Upper lobe of right lung (tissue), 1 donor: ENCODE measurements at regions not wholly inside any gene's neighbourhood (a gene's known extent, or its start where the extent isn't known, plus 50 kb on each side); places are given as distances from the start of the nearest gene placed in this dataset.

Experiments used
- ATAC-seq: fragments of 200-7000 bp; cut with Tn5 transposase; one replicate; pipeline ENCODE4 v1.9.1; 2020; ENCODE audit warnings: mild to moderate bottlenecking, moderate library complexity
- DNase-seq: peaks from one replicate; pipeline ENCODE4 v3.0.0-alpha.2; 2020
- H3K27ac ChIP-seq: fragments of 200-600 bp; one replicate; pipeline ENCODE4 v1.8.0; 2022
- H3K27me3 ChIP-seq: fragments of 200-600 bp; one replicate; pipeline ENCODE4 v1.8.0; 2022; ENCODE audit warnings: mild to moderate bottlenecking
- H3K36me3 ChIP-seq: fragments of 200-600 bp; one replicate; pipeline ENCODE4 v1.8.0; 2022
- H3K4me1 ChIP-seq: fragments of 200-600 bp; one replicate; pipeline ENCODE4 v1.8.0; 2022
- H3K4me3 ChIP-seq: fragments of 200-600 bp; one replicate; pipeline ENCODE4 v1.8.0; 2022; ENCODE audit warnings: mild to moderate bottlenecking
- H3K9me3 ChIP-seq: fragments of 200-600 bp; one replicate; pipeline ENCODE4 v1.8.0; 2022
- CTCF ChIP-seq: fragments of 200-600 bp; IDR thresholded peaks from one replicate; pipeline ENCODE4 v1.8.0; 2022; ENCODE audit warnings: antibody characterized with exemption
- intact Hi-C: fragments of 100-400 bp; cut with DNase I; formaldehyde crosslinking; loops from one replicate; pipeline ENCODE4 v1.11.0; 2022
- donor health status: DM: no; HTN: yes; CAD: no; lungs with severe emphysema.

GRCh38 chr2:107025291-107025857, 139.4 kb upstream of the ST6GAL2 start:
- H3K4me3 ChIP-seq = no peak overlapping the region
- H3K4me1 ChIP-seq = no peaks in the 10 kb centered on the region
- DNase-seq (no peak), ATAC-seq (no peak)
- TF ChIP-seq CTCF = no peak
- H3K27me3 ChIP-seq = no peaks in the 10 kb centered on the region
- H3K36me3 ChIP-seq = no peaks in the 10 kb centered on the region
- intact Hi-C loops = no loop called here
- H3K27ac ChIP-seq = no peak overlapping the region
- H3K9me3 ChIP-seq = no peaks in the 10 kb centered on the region

GRCh38 chr2:107025869-107026380, 140.0 kb upstream of the ST6GAL2 start:
- Histone ChIP-seq H3K36me3 (no peaks in the 10 kb centered on the region), H3K4me3 (no peak overlapping the region), H3K9me3 (no peaks in the 10 kb centered on the region), H3K27ac (no peak overlapping the region), H3K27me3 (no peaks in the 10 kb centered on the region), H3K4me1 (no peaks in the 10 kb centered on the region)
- TF ChIP-seq CTCF = no peak
- no peak for ATAC-seq
- DNase-seq = no peak
- intact Hi-C loops = no loop called here

- TF ChIP-seq CTCF = no peak
- no peak for DNase-seq
- ATAC-seq = no peak
- H3K27ac ChIP-seq = no peak overlapping the region
- no peak overlapping the region for H3K4me3 ChIP-seq
- no peaks in the 10 kb centered on the region for H3K36me3 ChIP-seq
- no peaks in the 10 kb centered on the region for H3K27me3 ChIP-seq
- H3K9me3 ChIP-seq = no peaks in the 10 kb centered on the region
- intact Hi-C loops = no loop called here
- H3K4me1 ChIP-seq = no peaks in the 10 kb centered on the region
Observed at GRCh38 chr2:107027205-107027604, 141.2 kb upstream of the ST6GAL2 start.

GRCh38 chr2:107027810-107028209, 141.8 kb upstream of the ST6GAL2 start:
- Histone ChIP-seq H3K4me3 (no peak overlapping the region), H3K27ac (no peak overlapping the region), H3K27me3 (no peaks in the 10 kb centered on the region), H3K9me3 (no peaks in the 10 kb centered on the region), H3K4me1 (no peaks in the 10 kb centered on the region), H3K36me3 (no peaks in the 10 kb centered on the region)
- no peak for ATAC-seq
- intact Hi-C loops = no loop called here
- no peak for TF ChIP-seq CTCF
- DNase-seq = no peak

GRCh38 chr2:107028661-107029060, 142.7 kb upstream of the ST6GAL2 start:
- intact Hi-C loops = no loop called here
- Histone ChIP-seq H3K4me1 (no peaks in the 10 kb centered on the region), H3K9me3 (no peaks in the 10 kb centered on the region), H3K36me3 (no peaks in the 10 kb centered on the region), H3K27ac (no peak overlapping the region), H3K27me3 (no peaks in the 10 kb centered on the region), H3K4me3 (no peak overlapping the region)
- TF ChIP-seq CTCF = no peak
- ATAC-seq (no peak), DNase-seq (no peak)

GRCh38 chr2:107036293-107036692, 150.3 kb upstream of the ST6GAL2 start:
- Histone ChIP-seq H3K27me3 (no peaks in the 10 kb centered on the region), H3K9me3 (peaks cover 8% of the 10 kb centered on the region)
- DNase-seq = no peak

More at GRCh38 chr2:107036293-107036692, 150.3 kb upstream of the ST6GAL2 start:
- H3K27ac ChIP-seq = no peak overlapping the region
- ATAC-seq = no peak
- H3K36me3 ChIP-seq = no peaks in the 10 kb centered on the region
- no peak overlapping the region for H3K4me3 ChIP-seq
- no peaks in the 10 kb centered on the region for H3K4me1 ChIP-seq
- no peak for TF ChIP-seq CTCF
- intact Hi-C loops = no loop called here
